Common myeloid progenitor, CD34-positive (primary cell): ENCODE measurements at regions not wholly inside any gene's neighbourhood (a gene's known extent, or its start where the extent isn't known, plus 50 kb on each side); places are given as distances from the start of the nearest gene placed in this dataset.
"Not testable (repeated sequence)": the region's sequence is repeated elsewhere in the genome, so short reads cannot be mapped to it uniquely, and the experiment has no call there.

Experiments used
- CTCF ChIA-PET: fragments of 350-600 bp; sonication (Branson Sonifier 250); formaldehyde crosslinking; loops from one replicate; lab custom pipeline; 2021; ENCODE audit warnings: antibody characterized with exemption; lab: Charles Lee
- POLR2A ChIA-PET: fragments of 350-600 bp; sonication (Branson Sonifier 250); formaldehyde crosslinking; loops from one replicate; lab custom pipeline; 2021; ENCODE audit warnings: antibody characterized with exemption; lab: Charles Lee
- DNase-seq, 3 donors: peaks; one replicate each; pipeline versions ENCODE4 v3.0.0 to v3.0.0-alpha.2; 2013
- H3K27ac ChIP-seq, 2 experiments: 1 replicate in 1 of 2; 2 replicates in 1 of 2; pipeline ENCODE4 v1.7.0; 2013; ENCODE audit warnings: inconsistent platforms in 2 of 2, low read length in 2 of 2, mild to moderate bottlenecking in 2 of 2, low read depth in 1 of 2, moderate library complexity in 1 of 2; ENCODE audit not compliant: severe bottlenecking in 2 of 2, insufficient read depth in 1 of 2, poor library complexity in 1 of 2
- H3K27me3 ChIP-seq, 5 experiments: replicated peaks in 2 of 5; 1 replicate in 3 of 5; 2 replicates in 2 of 5; pipeline versions ENCODE4 v1.6.1 to v1.7.0; 2013; ENCODE audit warnings: low read length in 4 of 5, mild to moderate bottlenecking in 2 of 5, moderate library complexity in 2 of 5, inconsistent platforms in 1 of 5; ENCODE audit not compliant: insufficient read depth in 5 of 5, control insufficient read depth in 4 of 5
- H3K36me3 ChIP-seq, 4 experiments: 1 replicate in 2 of 4; 2 replicates in 2 of 4; pipeline versions ENCODE4 v1.6.1 to v1.7.0; 2013; ENCODE audit warnings: low read length in 3 of 4, control low read depth in 1 of 4, mild to moderate bottlenecking in 1 of 4; ENCODE audit not compliant: control insufficient read depth in 4 of 4, insufficient read depth in 4 of 4
- H3K4me1 ChIP-seq, 4 experiments: 1 replicate in 3 of 4; 2 replicates in 1 of 4; pipeline versions ENCODE4 v1.6.1 to v1.7.1; 2013; ENCODE audit warnings: low read length in 3 of 4, mild to moderate bottlenecking in 3 of 4, control low read depth in 1 of 4, inconsistent platforms in 1 of 4, moderate library complexity in 1 of 4; ENCODE audit not compliant: control insufficient read depth in 4 of 4, insufficient read depth in 4 of 4; ENCODE audit errors: control extremely low read depth in 1 of 4
- H3K4me3 ChIP-seq, 7 experiments: 1 replicate in 4 of 7; 2 replicates in 3 of 7; pipeline versions ENCODE4 v1.5.1 to v1.7.0; 2013; ENCODE audit warnings: mild to moderate bottlenecking in 7 of 7, low read length in 6 of 7, moderate library complexity in 6 of 7, inconsistent platforms in 2 of 7, low read depth in 2 of 7, control low read depth in 1 of 7; ENCODE audit not compliant: insufficient read depth in 4 of 7, control insufficient read depth in 1 of 7; ENCODE audit errors: extremely low read depth in 1 of 7
- H3K9me3 ChIP-seq, 5 experiments: 1 replicate in 4 of 5; 2 replicates in 1 of 5; pipeline versions ENCODE4 v1.6.1 to v1.7.1; 2013; ENCODE audit warnings: low read length in 4 of 5, mild to moderate bottlenecking in 2 of 5, inconsistent platforms in 1 of 5, low read depth in 1 of 5, moderate library complexity in 1 of 5; ENCODE audit not compliant: control insufficient read depth in 4 of 5, insufficient read depth in 2 of 5; ENCODE audit errors: control extremely low read depth in 1 of 5
- WGBS: methylation state at CpG from one replicate; pipeline ENCODE4 v1.1.5; 2013; ENCODE audit not compliant: insufficient coverage; 5-methylcytosine and 5-hydroxymethylcytosine counted together

GRCh38 chr1:30135698-30136097 lies 587.7 kb downstream of the MATN1 start:
- no peak for DNase-seq
- H3K9me3 ChIP-seq, result no peaks in the 10 kb centered on the region
- H3K4me1 ChIP-seq, result peaks cover 0 to 19% (median 5%) of the 10 kb centered on the region in 4 experiments
- WGBS, result 94% methylated on average over 4 of the region's 4 CpGs
- POLR2A ChIA-PET, result no interaction called here
- H3K4me3 ChIP-seq, result no peak overlapping the region
- no peaks in the 10 kb centered on the region for H3K27me3 ChIP-seq
- no peak overlapping the region for H3K27ac ChIP-seq
- CTCF ChIA-PET, result no interaction called here
- no peaks in the 10 kb centered on the region for H3K36me3 ChIP-seq

- Histone ChIP-seq H3K27me3 (no peaks in the 10 kb centered on the region), H3K27ac (no peak overlapping the region), H3K9me3 (peaks cover 0 to 7% (median 0%) of the 10 kb centered on the region in 5 experiments), H3K4me3 (no peak overlapping the region), H3K36me3 (no peaks in the 10 kb centered on the region), H3K4me1 (peaks cover 0 to 28% (median 13%) of the 10 kb centered on the region in 4 experiments)
- ChIA-PET POLR2A (no interaction called here), CTCF (no interaction called here)
- DNase-seq, result no peak
- WGBS, result 88% methylated on average over 16 of the region's 18 CpGs
These were observed 588.7 kb downstream of the MATN1 start for GRCh38 chr1:30134466-30135217.

GRCh38 chr1:30133414-30134055 lies 589.9 kb downstream of the MATN1 start:
- H3K36me3 ChIP-seq, result no peaks in the 10 kb centered on the region
- H3K9me3 ChIP-seq, result peaks cover 0 to 14% (median 0%) of the 10 kb centered on the region in 5 experiments
- H3K27ac ChIP-seq, result no peak overlapping the region
- ChIA-PET POLR2A (no interaction called here), CTCF (no interaction called here)
- H3K27me3 ChIP-seq, result no peaks in the 10 kb centered on the region
- 96% methylated on average over 5 of the region's 6 CpGs for WGBS
- H3K4me3 ChIP-seq, result no peak overlapping the region
- DNase-seq, result no peak
- peaks cover 0 to 36% (median 14%) of the 10 kb centered on the region in 4 experiments for H3K4me1 ChIP-seq

GRCh38 chr1:30132602-30133286 lies 590.6 kb downstream of the MATN1 start:
- no peak for DNase-seq
- Histone ChIP-seq H3K4me3 (no peak overlapping the region), H3K27ac (no peak overlapping the region), H3K27me3 (no peaks in the 10 kb centered on the region), H3K4me1 (peaks cover 0 to 36% (median 14%) of the 10 kb centered on the region in 4 experiments), H3K9me3 (peaks cover 0 to 16% (median 0%) of the 10 kb centered on the region in 5 experiments), H3K36me3 (no peaks in the 10 kb centered on the region)
- WGBS, result 89% methylated on average over 7 of the region's 10 CpGs
- CTCF ChIA-PET, result no interaction called here
- POLR2A ChIA-PET, result no interaction called here

GRCh38 chr1:30130566-30130965 lies 592.8 kb downstream of the MATN1 start:
- WGBS, result no CpG with 5 or more reads among the region's 2 CpGs
- peaks cover 0 to 16% (median 3%) of the 10 kb centered on the region in 5 experiments for H3K9me3 ChIP-seq
- H3K36me3 ChIP-seq, H3K27me3 ChIP-seq, H3K27ac ChIP-seq: not testable (repeated sequence)
- peak overlapping the region in 1 of 7 experiments; percentile 35 for H3K4me3 ChIP-seq
- CTCF ChIA-PET, result interaction anchor here (1.0 kb wide), 1 partner anchor 12 kb away, joined by 3 read pairs; no protein-coding TSS in a partner anchor
- peak; percentile 36 to 82 (median 67) for DNase-seq
- peaks cover 0 to 36% (median 14%) of the 10 kb centered on the region in 4 experiments for H3K4me1 ChIP-seq
- POLR2A ChIA-PET, result interaction anchor here (0.6 kb wide), 1 partner anchor 1443 kb away, joined by 3 read pairs; no protein-coding TSS in a partner anchor

- Histone ChIP-seq H3K9me3 (peaks cover 0 to 16% (median 3%) of the 10 kb centered on the region in 5 experiments), H3K27ac (no peak overlapping the region), H3K4me3 (peak overlapping the region in 1 of 7 experiments; percentile 19), H3K36me3 (no peaks in the 10 kb centered on the region), H3K27me3 (no peaks in the 10 kb centered on the region), H3K4me1 (peaks cover 0 to 39% (median 14%) of the 10 kb centered on the region in 4 experiments)
- CTCF ChIA-PET, result interaction anchor here (0.6 to 1.0 kb wide), 2 partner anchors 12 to 19 kb away, joined by 3 read pairs; no protein-coding TSS in a partner anchor
- no peak for DNase-seq
- POLR2A ChIA-PET, result interaction anchor here (0.6 kb wide), 1 partner anchor 1443 kb away, joined by 3 read pairs; no protein-coding TSS in a partner anchor
- 100% methylated on average over 2 of the region's 4 CpGs for WGBS
These were observed 593.3 kb downstream of the MATN1 start for GRCh38 chr1:30130099-30130498.
